Bronchial epithelial cell (primary cell): ENCODE measurements at regions not wholly inside any gene's neighbourhood (a gene's known extent, or its start where the extent isn't known, plus 50 kb on each side); places are given as distances from the start of the nearest gene placed in this dataset.
"Not testable (repeated sequence)": the region's sequence is repeated elsewhere in the genome, so short reads cannot be mapped to it uniquely, and the experiment has no call there.

Source experiments
- DNase-seq: peaks from one replicate; pipeline ENCODE4 v3.0.0-alpha.2; 2010; ENCODE audit warnings: low read depth
- FAIRE-seq: peaks from 2 replicates; lab custom pipeline; 2011; peaks lifted over from hg19 to GRCh38; lab: Jason Lieb, UNC
- H3K27me3 ChIP-seq: 2 replicates; pipeline ENCODE4 v1.5.1; 2011; ENCODE audit warnings: low read length; ENCODE audit not compliant: control insufficient read depth, insufficient read depth
- H3K36me3 ChIP-seq: 2 replicates; pipeline ENCODE4 v1.5.1; 2011; ENCODE audit warnings: low read length; ENCODE audit not compliant: control insufficient read depth, insufficient read depth
- H3K4me3 ChIP-seq: 2 replicates; pipeline ENCODE4 v1.5.1; 2011; ENCODE audit warnings: mild to moderate bottlenecking, low read depth, low read length, control low read depth
- TF ChIP-seq, protein P1 (sequence below): IDR thresholded peaks from 2 replicates; pipeline ENCODE4 v1.5.1; 2011; ENCODE audit warnings: mild to moderate bottlenecking, moderate library complexity, low read length, control low read depth, inconsistent platforms; ENCODE audit not compliant: insufficient read depth, severe bottlenecking

GRCh38 chr11:44387825-44388224, 77.9 kb upstream of the ALX4 start:
- FAIRE-seq = no peak
- Histone ChIP-seq H3K36me3 (no peaks in the 10 kb centered on the region), H3K27me3 (no peaks in the 10 kb centered on the region), H3K4me3 (no peak overlapping the region)
- no peak for DNase-seq
- TF ChIP-seq, protein P1, sequence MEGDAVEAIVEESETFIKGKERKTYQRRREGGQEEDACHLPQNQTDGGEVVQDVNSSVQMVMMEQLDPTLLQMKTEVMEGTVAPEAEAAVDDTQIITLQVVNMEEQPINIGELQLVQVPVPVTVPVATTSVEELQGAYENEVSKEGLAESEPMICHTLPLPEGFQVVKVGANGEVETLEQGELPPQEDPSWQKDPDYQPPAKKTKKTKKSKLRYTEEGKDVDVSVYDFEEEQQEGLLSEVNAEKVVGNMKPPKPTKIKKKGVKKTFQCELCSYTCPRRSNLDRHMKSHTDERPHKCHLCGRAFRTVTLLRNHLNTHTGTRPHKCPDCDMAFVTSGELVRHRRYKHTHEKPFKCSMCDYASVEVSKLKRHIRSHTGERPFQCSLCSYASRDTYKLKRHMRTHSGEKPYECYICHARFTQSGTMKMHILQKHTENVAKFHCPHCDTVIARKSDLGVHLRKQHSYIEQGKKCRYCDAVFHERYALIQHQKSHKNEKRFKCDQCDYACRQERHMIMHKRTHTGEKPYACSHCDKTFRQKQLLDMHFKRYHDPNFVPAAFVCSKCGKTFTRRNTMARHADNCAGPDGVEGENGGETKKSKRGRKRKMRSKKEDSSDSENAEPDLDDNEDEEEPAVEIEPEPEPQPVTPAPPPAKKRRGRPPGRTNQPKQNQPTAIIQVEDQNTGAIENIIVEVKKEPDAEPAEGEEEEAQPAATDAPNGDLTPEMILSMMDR = no peak

- no peaks in the 10 kb centered on the region for H3K36me3 ChIP-seq
- DNase-seq = no peak
- TF ChIP-seq, protein P1 = no peak
- no peaks in the 10 kb centered on the region for H3K27me3 ChIP-seq
- H3K4me3 ChIP-seq = no peak overlapping the region
- FAIRE-seq = no peak
These were observed 79.1 kb upstream of the ALX4 start for GRCh38 chr11:44388828-44389657.

DNA sequence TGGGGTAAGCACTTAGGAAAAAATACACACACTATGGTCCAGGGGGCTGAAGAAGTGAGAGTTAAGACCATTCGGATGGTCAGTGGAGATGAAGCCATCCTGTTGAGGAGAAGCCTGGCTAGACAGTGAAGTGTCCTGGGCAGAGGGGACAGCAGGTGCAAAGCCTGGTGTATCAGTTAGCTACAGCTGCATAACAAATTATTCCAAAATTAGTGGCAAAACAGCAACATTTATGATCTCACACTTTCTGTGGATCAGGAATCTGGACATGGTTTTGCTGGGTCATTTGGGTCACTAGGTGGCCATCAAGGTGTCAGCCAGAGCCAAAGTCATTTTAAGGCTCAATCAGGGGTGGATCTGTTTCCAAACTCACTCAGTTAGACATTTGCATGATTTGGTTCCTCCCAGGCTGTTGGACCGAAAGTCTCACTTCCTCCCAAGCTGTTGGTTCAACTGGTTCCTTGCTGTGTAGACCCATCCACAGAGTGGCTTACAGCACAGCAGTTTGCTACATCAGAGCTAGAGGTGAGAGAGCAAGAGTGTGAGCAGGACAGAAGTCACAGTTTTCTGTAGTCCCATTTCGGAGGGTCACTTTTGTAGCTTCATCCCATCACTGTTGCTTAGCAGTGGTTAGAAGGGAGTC, 80.1 kb upstream of the ALX4 start:
- no peak for DNase-seq
- Histone ChIP-seq H3K36me3 (no peaks in the 10 kb centered on the region), H3K4me3 (no peak overlapping the region), H3K27me3 (no peaks in the 10 kb centered on the region)
- TF ChIP-seq, protein P1 = no peak
- FAIRE-seq = no peak

DNA sequence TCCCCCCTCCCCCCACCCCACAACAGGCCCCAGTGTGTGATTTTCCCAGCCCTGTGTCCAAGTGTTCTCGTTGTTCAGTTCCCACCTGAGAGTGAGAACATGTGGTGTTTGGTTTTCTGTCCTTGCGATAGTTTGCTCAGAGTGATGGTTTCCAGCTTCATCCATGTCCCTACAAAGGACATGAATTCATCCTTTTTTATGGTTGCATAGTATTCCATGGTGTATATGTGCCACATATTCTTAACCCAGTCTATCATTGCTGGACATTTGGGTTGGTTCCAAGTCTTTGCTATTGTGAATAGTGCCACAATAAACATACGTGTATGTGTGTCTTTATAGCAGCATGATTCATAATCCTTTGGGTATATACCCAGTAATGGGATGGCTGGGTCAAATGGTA, 81.1 kb upstream of the ALX4 start:
- H3K4me3 ChIP-seq, FAIRE-seq, DNase-seq, H3K27me3 ChIP-seq, H3K36me3 ChIP-seq: not testable (repeated sequence)

GRCh38 chr11:44396746-44397145, 86.8 kb upstream of the ALX4 start:
- not testable (repeated sequence) for H3K36me3 ChIP-seq, DNase-seq, FAIRE-seq, H3K4me3 ChIP-seq, H3K27me3 ChIP-seq

- no peak for FAIRE-seq
- DNase-seq = no peak
- no peaks in the 10 kb centered on the region for H3K36me3 ChIP-seq
- TF ChIP-seq, protein P1 = no peak
- H3K4me3 ChIP-seq = no peak overlapping the region
- no peaks in the 10 kb centered on the region for H3K27me3 ChIP-seq
These were observed 87.7 kb upstream of the ALX4 start for GRCh38 chr11:44397586-44398178.
